ENCODE measurements at regions not wholly inside any gene's neighbourhood (a gene's known extent, or its start where the extent isn't known, plus 50 kb on each side); places are given as distances from the start of the nearest gene placed in this dataset.

GRCh38 chr13:76389321-76389720 is 496.9 kb downstream of the KCTD12 start:
- DNase-seq, result no peak

- DNase-seq, result no peak
Observed at GRCh38 chr13:76387566-76387965, 498.6 kb downstream of the KCTD12 start.

GRCh38 chr13:76386321-76386720 is 499.9 kb downstream of the KCTD12 start:
- no peak for DNase-seq

- no peak for DNase-seq
Observed at GRCh38 chr13:76385586-76385985, 500.6 kb downstream of the KCTD12 start.

- no peak for DNase-seq
Observed at GRCh38 chr13:76383676-76384461, 502.3 kb downstream of the KCTD12 start.

- no peak for DNase-seq
Observed at GRCh38 chr13:76380446-76381065, 505.6 kb downstream of the KCTD12 start.

- DNase-seq, result no peak
Observed at GRCh38 chr13:76379341-76380105, 506.7 kb downstream of the KCTD12 start.

- DNase-seq, result no peak
Observed at GRCh38 chr13:76378767-76379166, 507.4 kb downstream of the KCTD12 start.

- no peak for DNase-seq
Observed at GRCh38 chr13:76363682-76364289, 522.4 kb downstream of the KCTD12 start.

GRCh38 chr13:76361868-76362267 is 524.3 kb downstream of the KCTD12 start:
- DNase-seq, result no peak

GRCh38 chr13:76351541-76352229 is 534.5 kb downstream of the KCTD12 start:
- DNase-seq, result no peak

GRCh38 chr13:76350399-76350798 is 535.8 kb downstream of the KCTD12 start:
- no peak for DNase-seq

- DNase-seq, result no peak
Observed at GRCh38 chr13:76349700-76350099, 536.5 kb downstream of the KCTD12 start.

GRCh38 chr13:76339649-76340048 is 546.6 kb downstream of the KCTD12 start:
- DNase-seq, result no peak

- no peak for DNase-seq
Observed at GRCh38 chr13:76338003-76338402, 548.2 kb downstream of the KCTD12 start.

- DNase-seq, result no peak
Observed at GRCh38 chr13:76336889-76337844, 549.0 kb downstream of the KCTD12 start.

- no peak for DNase-seq
Observed at GRCh38 chr13:76335463-76335862, 550.7 kb downstream of the KCTD12 start.

GRCh38 chr13:76331943-76332712 is 554.1 kb downstream of the KCTD12 start:
- DNase-seq, result no peak

GRCh38 chr13:76330761-76331160 is 555.4 kb downstream of the KCTD12 start:
- DNase-seq, result no peak

- no peak for DNase-seq
Observed at GRCh38 chr13:76329866-76330580, 556.2 kb downstream of the KCTD12 start.
